Upper lobe of left lung (tissue), 4 donors: ENCODE measurements at regions not wholly inside any gene's neighbourhood (a gene's known extent, or its start where the extent isn't known, plus 50 kb on each side); places are given as distances from the start of the nearest gene placed in this dataset.

Experiments used
- CTCF ChIP-seq, 6 experiments: fragments of 450-650 bp in 4 of 6; fragments of 200-600 bp in 2 of 6; sonication (generic) in 2 of 6; IDR thresholded peaks; one replicate each; pipeline ENCODE4 v1.5.1; 2016 to 2019; ENCODE audit warnings: antibody characterized with exemption in 6 of 6
- EP300 ChIP-seq, 4 donors: sonication (generic); formaldehyde crosslinking; IDR thresholded peaks; one replicate each; pipeline ENCODE4 v1.5.1; 2017; ENCODE audit warnings: antibody characterized with exemption in 4 of 4, control low read depth in 2 of 4

- TF ChIP-seq CTCF (IDR thresholded peaks at IDR 0.05) (no peak), EP300 (IDR thresholded peaks at IDR 0.05) (no peak)
Observed at GRCh38 chr2:220005362-220005761, 377.9 kb downstream of the SLC4A3 start.
